ENCODE measurements at regions not wholly inside any gene's neighbourhood (a gene's known extent, or its start where the extent isn't known, plus 50 kb on each side); places are given as distances from the start of the nearest gene placed in this dataset.

DNA sequence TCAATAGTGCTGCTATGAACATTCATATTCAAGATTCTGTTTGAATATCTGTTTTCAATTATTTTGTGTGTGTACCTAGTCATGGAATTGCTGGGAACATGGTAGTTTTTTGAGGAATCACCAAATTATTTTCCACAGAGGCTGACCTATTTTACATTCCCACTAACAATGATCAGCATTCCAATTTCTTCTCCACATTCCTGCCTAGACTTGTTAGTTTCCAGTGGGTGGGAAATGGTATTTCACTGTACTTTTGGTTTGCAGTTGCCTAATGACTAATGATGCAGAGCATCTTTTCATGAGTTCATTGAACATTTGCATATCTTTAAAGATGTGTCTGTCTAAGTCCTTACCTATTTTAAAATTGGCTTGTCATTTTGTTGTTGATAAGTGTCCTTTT, 1182.6 kb upstream of the B3GALT2 start:
- TF ChIP-seq POLR2A (IDR thresholded peaks at IDR 0.05): no peak
- TF ChIP-seq CTCF (IDR thresholded peaks at IDR 0.05 in 4 of 5, conservative IDR thresholded peaks at IDR 0.05 in 1 of 5): no peak
